WTC11 (cell line): ENCODE measurements at regions not wholly inside any gene's neighbourhood (a gene's known extent, or its start where the extent isn't known, plus 50 kb on each side); places are given as distances from the start of the nearest gene placed in this dataset.

Experiments used
- ATF2 ChIP-seq: sonication (generic); formaldehyde crosslinking; IDR thresholded peaks from 2 replicates; pipeline ENCODE4 v1.8.1; 2022; ENCODE audit warnings: low read depth, missing genetic modification reagents, borderline replicate concordance
- CTCF ChIP-seq: fragments of 200-600 bp; IDR thresholded peaks from 2 replicates; pipeline ENCODE4 v1.8.0; 2022; ENCODE audit warnings: antibody characterized with exemption
- E2F5 ChIP-seq: sonication (generic); formaldehyde crosslinking; IDR thresholded peaks from 2 replicates; pipeline ENCODE4 v1.8.1; 2022; ENCODE audit warnings: mild to moderate bottlenecking, moderate library complexity, missing genetic modification reagents
- GTF2I ChIP-seq: fragments of 250-450 bp; sonication (Bioruptor Pico); conservative IDR thresholded peaks from 2 replicates; pipeline ENCODE4 v1.4.0; 2021; ENCODE audit warnings: mild to moderate bottlenecking
- NFE2L1 ChIP-seq: sonication (generic); formaldehyde crosslinking; IDR thresholded peaks from 2 replicates; pipeline ENCODE4 v1.8.1; 2023; ENCODE audit warnings: missing genetic modification reagents
- PRDM15 ChIP-seq: sonication (generic); formaldehyde crosslinking; IDR thresholded peaks from 2 replicates; pipeline ENCODE4 v1.8.0; 2022; ENCODE audit warnings: missing genetic modification reagents
- PREB ChIP-seq: sonication (generic); formaldehyde crosslinking; IDR thresholded peaks from 2 replicates; pipeline ENCODE4 v1.8.1; 2022; ENCODE audit warnings: mild to moderate bottlenecking, missing genetic modification reagents, moderate library complexity, borderline replicate concordance
- ZNF121 ChIP-seq: sonication (generic); formaldehyde crosslinking; IDR thresholded peaks from 2 replicates; pipeline ENCODE4 v1.8.0; 2023; ENCODE audit warnings: missing genetic modification reagents
- ZNF232 ChIP-seq: sonication (generic); formaldehyde crosslinking; IDR thresholded peaks from 2 replicates; pipeline ENCODE4 v1.8.0; 2022; ENCODE audit warnings: mild to moderate bottlenecking, missing genetic modification reagents
- ZNF396 ChIP-seq: fragments of 250-450 bp; sonication (Bioruptor Pico); IDR thresholded peaks from 2 replicates; pipeline ENCODE4 v1.8.0; 2021; ENCODE audit warnings: mild to moderate bottlenecking, moderate library complexity, borderline replicate concordance

GRCh38 chr5:161105525-161105924 lies 253.5 kb upstream of the ATP10B start:
- TF ChIP-seq ZNF232 (CRISPR knock-in tag) (no peak), ATF2 (CRISPR knock-in tag) (no peak), E2F5 (CRISPR knock-in tag) (no peak), ZNF121 (no peak), ZNF396 (CRISPR knock-in tag) (no peak), PREB (CRISPR knock-in tag) (no peak), GTF2I (CRISPR knock-in tag) (no peak), NFE2L1 (no peak), CTCF (no peak), PRDM15 (CRISPR knock-in tag) (no peak)
